GM20000 (cell line): ENCODE measurements at regions not wholly inside any gene's neighbourhood (a gene's known extent, or its start where the extent isn't known, plus 50 kb on each side); places are given as distances from the start of the nearest gene placed in this dataset.

Source experiments
- DNase-seq: peaks from one replicate; pipeline ENCODE4 v3.0.0; 2012; ENCODE audit warnings: low spot score
- TF ChIP-seq, protein P1 (sequence below): IDR thresholded peaks from 2 replicates; pipeline ENCODE4 v1.5.1; 2012; ENCODE audit warnings: mild to moderate bottlenecking, control low read depth; ENCODE audit errors: extremely low read depth, missing control alignments

DNA sequence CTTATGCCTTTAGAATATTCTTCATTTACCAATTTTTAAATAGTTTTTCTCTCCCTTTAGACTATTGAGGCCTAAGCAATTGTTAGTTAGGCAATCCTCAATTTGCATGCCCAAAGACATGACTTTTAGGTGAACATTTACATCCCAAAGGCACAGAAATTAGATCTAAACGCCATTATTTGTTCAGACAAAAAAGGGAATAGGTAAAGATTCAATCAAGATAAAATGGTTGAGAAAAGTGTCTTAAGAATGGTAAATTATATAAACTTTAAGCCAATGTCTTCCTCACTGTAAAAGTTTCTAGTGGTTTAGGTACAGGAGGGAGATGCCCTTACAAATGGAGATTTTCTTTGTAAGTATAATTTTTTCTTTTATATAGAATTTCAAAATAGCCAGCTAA, 50.2 kb upstream of the MME start:
- TF ChIP-seq, protein P1, sequence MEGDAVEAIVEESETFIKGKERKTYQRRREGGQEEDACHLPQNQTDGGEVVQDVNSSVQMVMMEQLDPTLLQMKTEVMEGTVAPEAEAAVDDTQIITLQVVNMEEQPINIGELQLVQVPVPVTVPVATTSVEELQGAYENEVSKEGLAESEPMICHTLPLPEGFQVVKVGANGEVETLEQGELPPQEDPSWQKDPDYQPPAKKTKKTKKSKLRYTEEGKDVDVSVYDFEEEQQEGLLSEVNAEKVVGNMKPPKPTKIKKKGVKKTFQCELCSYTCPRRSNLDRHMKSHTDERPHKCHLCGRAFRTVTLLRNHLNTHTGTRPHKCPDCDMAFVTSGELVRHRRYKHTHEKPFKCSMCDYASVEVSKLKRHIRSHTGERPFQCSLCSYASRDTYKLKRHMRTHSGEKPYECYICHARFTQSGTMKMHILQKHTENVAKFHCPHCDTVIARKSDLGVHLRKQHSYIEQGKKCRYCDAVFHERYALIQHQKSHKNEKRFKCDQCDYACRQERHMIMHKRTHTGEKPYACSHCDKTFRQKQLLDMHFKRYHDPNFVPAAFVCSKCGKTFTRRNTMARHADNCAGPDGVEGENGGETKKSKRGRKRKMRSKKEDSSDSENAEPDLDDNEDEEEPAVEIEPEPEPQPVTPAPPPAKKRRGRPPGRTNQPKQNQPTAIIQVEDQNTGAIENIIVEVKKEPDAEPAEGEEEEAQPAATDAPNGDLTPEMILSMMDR: no peak
- DNase-seq: no peak

DNA sequence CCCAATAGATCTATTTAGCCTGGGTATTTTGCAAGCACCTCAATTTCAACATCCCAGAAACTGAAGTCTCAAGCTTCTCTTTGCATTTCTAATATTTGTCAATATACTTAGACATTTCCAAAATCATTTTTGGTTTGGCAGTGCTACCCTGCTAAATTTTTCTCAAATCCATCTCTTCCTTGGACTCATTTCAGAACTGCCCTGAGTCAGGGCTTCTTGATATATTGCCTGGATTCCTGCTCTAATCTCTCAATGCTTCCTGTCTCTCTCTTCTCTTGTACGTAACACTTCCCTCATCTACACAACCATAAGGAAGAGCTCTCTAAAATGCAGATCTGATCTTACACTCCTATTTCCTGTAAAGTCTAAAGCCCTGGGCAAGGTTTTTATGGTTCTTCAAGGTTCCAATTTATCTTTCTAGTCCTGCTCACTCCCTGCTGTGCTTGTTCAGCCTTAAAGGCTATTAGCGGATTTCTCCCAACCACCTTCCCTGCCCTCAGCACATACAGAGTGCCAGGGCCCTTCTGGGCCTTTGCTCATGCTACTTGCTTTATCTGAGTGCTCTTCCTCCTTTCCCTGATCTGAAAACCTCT, 53.0 kb upstream of the MME start:
- DNase-seq: no peak
- TF ChIP-seq, protein P1: no peak

DNA sequence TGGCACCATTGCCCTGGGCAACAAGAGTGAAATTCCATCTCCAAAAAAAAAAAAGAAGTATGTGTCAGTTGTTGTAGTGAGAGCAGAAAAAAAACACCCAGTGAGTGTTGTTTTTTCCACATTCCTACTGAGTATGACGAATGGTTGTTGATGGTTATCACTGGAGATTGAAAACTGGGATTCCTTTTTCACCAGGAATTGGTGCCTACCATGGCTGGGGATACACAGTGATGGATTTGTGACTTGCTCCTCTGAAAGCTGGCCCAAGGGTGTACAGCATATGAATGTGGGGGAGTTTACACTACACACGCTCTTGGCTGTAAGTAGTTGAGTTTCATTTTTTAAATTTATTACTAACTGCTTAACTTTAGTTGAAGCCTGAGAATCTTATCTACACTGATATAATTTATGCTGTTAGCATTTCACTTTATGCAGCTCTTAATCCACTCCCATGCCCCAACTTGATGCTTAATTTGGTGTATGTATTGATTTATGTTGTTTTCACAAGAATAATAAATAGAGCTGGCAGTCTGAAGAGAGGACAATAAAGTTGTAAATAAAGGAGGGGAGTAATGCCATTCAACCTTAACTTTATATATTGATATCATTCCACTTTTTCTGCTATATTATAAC, 56.0 kb upstream of the MME start:
- no peak for DNase-seq
- TF ChIP-seq, protein P1: no peak

DNA sequence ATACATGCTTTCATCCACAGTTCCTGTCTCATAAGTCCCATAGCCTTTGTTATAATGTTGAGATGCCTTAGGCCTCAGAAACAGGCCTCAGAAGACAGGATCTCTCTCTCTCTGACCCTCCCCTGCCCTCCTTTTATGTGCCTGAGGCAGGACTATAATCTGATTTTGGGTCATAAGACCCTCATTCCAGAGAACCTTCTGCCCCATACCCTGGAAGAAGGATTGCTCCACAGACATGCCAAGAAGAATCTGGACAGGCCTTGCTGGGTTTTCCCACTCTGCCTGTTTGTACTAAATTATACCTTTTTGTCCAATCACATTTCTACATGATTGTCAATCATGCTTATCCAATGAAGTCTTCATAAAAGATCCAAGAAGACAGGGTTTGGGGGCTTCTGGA, 57.2 kb upstream of the MME start:
- TF ChIP-seq, protein P1: no peak
- DNase-seq: no peak

DNA sequence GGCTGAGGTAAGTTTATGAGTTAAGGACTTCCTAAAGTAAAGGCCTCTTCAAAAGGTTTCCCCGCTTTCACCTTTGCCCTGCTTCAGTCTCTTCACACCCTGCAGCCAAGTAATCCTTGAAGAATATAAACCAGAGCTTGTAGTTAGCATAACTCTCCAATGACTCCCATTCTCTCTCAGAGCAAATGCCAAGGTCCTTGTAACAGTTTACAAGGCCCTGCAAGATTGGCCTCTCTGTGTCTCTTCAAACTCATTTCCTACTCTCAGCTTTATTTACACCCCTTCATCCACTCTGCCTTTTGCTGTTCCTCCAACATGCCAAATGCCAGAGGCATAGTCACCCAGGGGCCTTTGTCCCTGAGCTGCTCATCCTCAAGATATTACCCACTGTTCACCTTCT, 60.5 kb upstream of the MME start:
- DNase-seq: no peak
- TF ChIP-seq, protein P1: no peak

DNA sequence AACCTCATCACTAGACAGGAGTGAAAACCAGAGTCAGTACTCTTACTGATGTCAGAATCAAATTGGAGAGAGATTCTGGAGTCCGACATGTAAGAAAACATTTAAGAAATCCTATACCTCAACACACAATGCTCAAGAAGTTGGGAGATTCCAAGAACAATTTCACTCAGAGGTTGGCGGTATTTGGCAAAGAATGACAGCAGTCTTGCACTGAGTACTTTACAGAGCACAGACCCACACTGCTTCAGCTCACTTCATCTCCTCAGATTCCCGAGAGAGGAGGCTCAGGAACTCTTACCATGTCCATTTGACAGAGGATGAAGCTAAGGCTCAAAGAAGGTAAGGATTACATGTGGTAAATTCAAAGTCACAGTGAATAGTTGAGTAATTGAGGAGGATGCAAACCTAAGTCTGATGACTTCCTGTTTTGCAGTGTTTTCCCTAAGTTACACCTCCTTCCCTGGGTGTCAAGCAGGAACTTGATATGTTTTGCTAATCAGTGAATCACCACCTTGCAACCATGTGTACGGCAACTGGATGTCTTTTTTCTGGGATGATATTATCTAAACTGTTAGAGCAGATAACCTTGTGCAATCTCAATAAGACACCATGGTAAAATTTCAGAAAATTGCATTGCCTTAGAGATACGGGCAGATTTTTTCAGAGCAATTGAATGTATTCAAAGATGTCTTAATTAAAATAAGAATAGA, 61.3 kb upstream of the MME start:
- no peak for DNase-seq
- TF ChIP-seq, protein P1: no peak

DNA sequence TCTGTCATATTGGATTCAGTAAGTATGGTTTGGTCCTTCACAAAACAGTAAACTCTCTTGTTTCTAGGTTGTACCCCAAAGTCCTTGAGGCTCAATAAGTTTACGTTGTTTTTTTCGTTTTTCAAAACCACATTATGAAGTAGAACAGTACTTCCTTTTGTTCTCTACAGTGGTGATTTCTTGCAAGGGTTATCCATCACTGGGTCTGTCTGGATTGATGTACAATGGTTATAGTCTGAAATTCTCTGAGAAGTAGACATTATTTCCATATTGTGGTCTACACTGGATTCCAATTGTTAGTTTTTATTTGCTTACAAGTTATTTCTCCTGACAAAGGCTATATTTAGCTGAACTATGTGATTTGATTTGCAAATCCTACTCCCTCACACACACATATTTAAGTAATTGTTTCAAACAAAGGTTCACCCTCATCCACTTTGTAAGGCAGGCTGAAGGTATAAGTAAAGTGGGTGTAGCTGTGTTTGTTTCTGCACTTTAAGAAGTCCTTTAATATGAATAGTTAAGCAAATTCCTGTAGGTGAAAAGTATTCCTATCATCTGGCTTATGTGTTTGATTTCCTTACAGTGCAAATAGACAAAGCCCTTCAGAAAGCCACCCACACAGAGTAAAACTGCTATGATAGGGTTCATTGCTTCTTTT, 64.2 kb upstream of the MME start:
- no peak for DNase-seq
- TF ChIP-seq, protein P1: no peak
